ENCODE measurements at regions not wholly inside any gene's neighbourhood (a gene's known extent, or its start where the extent isn't known, plus 50 kb on each side); places are given as distances from the start of the nearest gene placed in this dataset.

- Mint-ChIP-seq H3K4me1 (ENCODE audit: low read depth) (no peaks in the 10 kb centered on the region), H3K9me3 (ENCODE audit: low read depth) (peaks cover 1% of the 10 kb centered on the region), H3K27me3 (peaks cover 3% of the 10 kb centered on the region), H3K27ac (no peak overlapping the region), H3K36me3 (no peaks in the 10 kb centered on the region), H3K4me3 (no peak overlapping the region)
Observed at GRCh38 chr5:5629607-5629978, 207.1 kb downstream of the ICE1 start.

GRCh38 chr5:5628866-5629606, 206.6 kb downstream of the ICE1 start:
- no peaks in the 10 kb centered on the region for H3K36me3 Mint-ChIP-seq
- peaks cover 3% of the 10 kb centered on the region for H3K27me3 Mint-ChIP-seq
- no peaks in the 10 kb centered on the region for H3K4me1 Mint-ChIP-seq (ENCODE audit: low read depth)
- no peak overlapping the region for H3K27ac Mint-ChIP-seq
- H3K4me3 Mint-ChIP-seq: no peak overlapping the region
- H3K9me3 Mint-ChIP-seq (ENCODE audit: low read depth): peaks cover 7% of the 10 kb centered on the region

GRCh38 chr5:5626412-5626811, 203.9 kb downstream of the ICE1 start:
- no peak overlapping the region for H3K27ac Mint-ChIP-seq

GRCh38 chr5:5625491-5625890, 203.0 kb downstream of the ICE1 start:
- no peaks in the 10 kb centered on the region for H3K4me1 Mint-ChIP-seq (ENCODE audit: low read depth)

More at GRCh38 chr5:5626412-5626811, 203.9 kb downstream of the ICE1 start:
- Mint-ChIP-seq H3K27me3 (peaks cover 3% of the 10 kb centered on the region), H3K4me1 (ENCODE audit: low read depth) (no peaks in the 10 kb centered on the region), H3K36me3 (no peaks in the 10 kb centered on the region), H3K9me3 (ENCODE audit: low read depth) (peaks cover 12% of the 10 kb centered on the region), H3K4me3 (no peak overlapping the region)

GRCh38 chr5:5623397-5623796, 200.9 kb downstream of the ICE1 start:
- Mint-ChIP-seq H3K4me1 (ENCODE audit: low read depth) (no peaks in the 10 kb centered on the region), H3K4me3 (no peak overlapping the region), H3K36me3 (no peaks in the 10 kb centered on the region), H3K27me3 (peaks cover 4% of the 10 kb centered on the region), H3K27ac (no peak overlapping the region), H3K9me3 (ENCODE audit: low read depth) (peaks cover 12% of the 10 kb centered on the region)

More at GRCh38 chr5:5625491-5625890, 203.0 kb downstream of the ICE1 start:
- H3K27ac Mint-ChIP-seq: no peak overlapping the region
- H3K36me3 Mint-ChIP-seq: no peaks in the 10 kb centered on the region
- H3K9me3 Mint-ChIP-seq (ENCODE audit: low read depth): peaks cover 12% of the 10 kb centered on the region
- H3K27me3 Mint-ChIP-seq: peaks cover 3% of the 10 kb centered on the region
- no peak overlapping the region for H3K4me3 Mint-ChIP-seq

DNA sequence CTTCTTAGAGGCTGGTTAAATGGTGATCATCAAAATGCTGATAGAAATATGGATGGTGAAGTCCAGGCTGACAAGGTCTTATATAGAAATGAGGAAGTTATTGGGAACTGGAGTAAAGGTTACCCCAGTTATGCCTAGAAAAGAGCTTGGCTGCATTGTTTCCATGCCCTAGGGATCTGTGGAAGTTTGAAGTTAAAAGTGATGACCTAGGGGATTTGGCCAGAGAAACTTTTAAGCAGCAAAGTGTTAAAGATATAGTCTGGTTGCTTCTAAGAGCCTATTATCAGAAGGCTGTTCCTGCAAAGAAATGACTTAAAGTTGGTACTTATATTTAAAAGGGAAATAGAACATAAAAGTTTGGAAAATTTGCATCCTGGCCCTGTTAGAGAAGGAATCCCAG, 200.3 kb downstream of the ICE1 start:
- H3K36me3 Mint-ChIP-seq: no peaks in the 10 kb centered on the region
- no peak overlapping the region for H3K4me3 Mint-ChIP-seq
- no peaks in the 10 kb centered on the region for H3K4me1 Mint-ChIP-seq (ENCODE audit: low read depth)
- peaks cover 4% of the 10 kb centered on the region for H3K27me3 Mint-ChIP-seq
- H3K9me3 Mint-ChIP-seq (ENCODE audit: low read depth): peaks cover 12% of the 10 kb centered on the region
- H3K27ac Mint-ChIP-seq: no peak overlapping the region

DNA sequence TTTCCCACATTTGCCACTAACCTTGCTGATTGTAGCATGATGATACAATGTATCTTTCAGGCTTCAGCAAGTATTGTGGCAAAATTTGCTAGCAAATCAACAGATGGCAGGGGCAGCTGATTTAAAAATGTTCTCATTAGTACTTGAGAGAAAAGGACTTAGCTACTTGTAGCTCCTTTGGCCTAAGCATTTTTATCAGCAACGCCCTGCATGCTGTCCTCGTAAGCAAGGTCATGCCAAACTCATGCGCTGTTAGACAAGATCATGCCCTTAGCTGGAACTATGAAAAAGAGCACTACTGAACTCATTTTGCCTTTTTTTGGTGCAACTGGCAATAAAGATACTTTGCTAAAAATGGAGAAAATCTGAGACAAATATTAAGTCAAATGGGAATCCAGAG, 197.1 kb downstream of the ICE1 start:
- H3K9me3 Mint-ChIP-seq (ENCODE audit: low read depth): peaks cover 11% of the 10 kb centered on the region
- H3K27me3 Mint-ChIP-seq: peaks cover 7% of the 10 kb centered on the region
- H3K4me3 Mint-ChIP-seq: no peak overlapping the region
- no peaks in the 10 kb centered on the region for H3K4me1 Mint-ChIP-seq (ENCODE audit: low read depth)
- H3K36me3 Mint-ChIP-seq: no peaks in the 10 kb centered on the region
- H3K27ac Mint-ChIP-seq: no peak overlapping the region

- H3K4me3 Mint-ChIP-seq: no peak overlapping the region
- H3K4me1 Mint-ChIP-seq (ENCODE audit: low read depth): no peaks in the 10 kb centered on the region
- peaks cover 7% of the 10 kb centered on the region for H3K27me3 Mint-ChIP-seq
- no peak overlapping the region for H3K27ac Mint-ChIP-seq
- no peaks in the 10 kb centered on the region for H3K36me3 Mint-ChIP-seq
- H3K9me3 Mint-ChIP-seq (ENCODE audit: low read depth): no peaks in the 10 kb centered on the region
Observed at GRCh38 chr5:5617024-5617423, 194.5 kb downstream of the ICE1 start.

DNA sequence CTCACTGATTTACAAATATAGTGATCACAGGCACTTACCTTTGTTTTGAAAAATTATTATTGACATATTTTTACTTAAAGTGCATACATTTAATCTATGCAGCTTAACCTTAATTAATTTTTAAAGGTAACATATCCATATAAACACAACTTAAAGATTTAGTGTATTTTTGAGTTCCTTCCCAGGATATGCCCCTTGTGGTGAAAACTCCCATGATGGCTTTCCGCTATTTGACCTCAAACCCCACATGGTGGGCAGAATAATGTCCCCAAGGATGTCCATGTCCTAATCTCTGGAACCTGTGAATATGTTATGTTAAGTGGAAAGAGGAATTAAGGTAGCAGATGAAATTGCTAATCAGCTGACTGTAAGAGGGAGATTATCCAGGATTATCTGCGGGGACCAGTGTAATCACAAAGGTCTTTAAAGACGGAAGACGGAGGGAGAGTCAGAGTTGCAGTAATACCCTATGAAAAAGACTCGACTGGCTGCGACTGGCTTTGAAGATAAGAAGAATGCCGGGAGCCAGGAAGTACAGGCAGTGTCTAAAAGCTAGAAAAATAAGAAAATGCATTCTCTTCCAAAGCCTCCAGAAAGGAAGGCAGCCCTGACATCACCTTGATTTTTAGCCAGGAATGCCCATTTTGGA, 193.9 kb downstream of the ICE1 start:
- Mint-ChIP-seq H3K36me3 (no peaks in the 10 kb centered on the region), H3K4me3 (no peak overlapping the region), H3K9me3 (ENCODE audit: low read depth) (no peaks in the 10 kb centered on the region), H3K27ac (no peak overlapping the region), H3K4me1 (ENCODE audit: low read depth) (no peaks in the 10 kb centered on the region), H3K27me3 (peaks cover 7% of the 10 kb centered on the region)

- no peaks in the 10 kb centered on the region for H3K36me3 Mint-ChIP-seq
- H3K4me1 Mint-ChIP-seq (ENCODE audit: low read depth): no peaks in the 10 kb centered on the region
- peaks cover 7% of the 10 kb centered on the region for H3K27me3 Mint-ChIP-seq
- no peak overlapping the region for H3K27ac Mint-ChIP-seq
- H3K9me3 Mint-ChIP-seq (ENCODE audit: low read depth): no peaks in the 10 kb centered on the region
- no peak overlapping the region for H3K4me3 Mint-ChIP-seq
Observed at GRCh38 chr5:5615569-5615968, 193.1 kb downstream of the ICE1 start.

DNA sequence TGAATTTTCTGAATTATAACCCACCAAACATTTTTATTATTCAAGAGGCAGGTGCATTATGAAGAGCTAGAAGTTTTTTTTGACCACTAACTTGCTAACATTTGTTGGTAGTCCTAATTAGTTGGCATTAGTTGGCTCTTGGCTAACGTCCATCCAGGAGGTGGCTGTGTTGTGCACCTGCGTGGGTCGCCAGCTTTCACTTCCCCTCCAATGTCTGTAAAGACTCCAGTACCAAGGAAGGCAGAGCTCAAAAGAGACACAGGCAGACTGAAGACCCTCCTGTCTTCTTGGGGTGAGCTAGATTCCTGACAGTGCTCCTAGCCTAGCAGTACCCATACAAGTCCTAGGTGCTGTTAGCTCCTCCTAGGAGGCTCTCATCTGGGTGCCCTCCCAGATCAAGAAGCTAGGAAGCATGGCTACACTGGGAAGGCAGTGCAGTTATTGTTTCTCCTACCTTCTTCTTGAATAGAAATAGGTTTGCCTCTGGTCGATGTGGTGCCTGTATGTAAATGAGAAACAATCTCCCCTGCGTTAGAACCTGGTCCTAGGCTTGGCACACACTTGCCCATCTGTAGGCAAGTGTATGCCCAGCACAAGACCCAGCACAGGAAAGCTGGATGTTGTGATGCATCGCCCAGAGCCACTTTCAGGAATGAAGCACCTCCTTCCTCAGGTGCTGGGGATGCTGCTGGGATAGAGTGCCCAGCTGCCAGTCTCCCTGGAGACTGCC, 190.9 kb downstream of the ICE1 start:
- no peak overlapping the region for H3K4me3 Mint-ChIP-seq
- H3K27me3 Mint-ChIP-seq: peaks cover 4% of the 10 kb centered on the region
- no peaks in the 10 kb centered on the region for H3K4me1 Mint-ChIP-seq (ENCODE audit: low read depth)
- H3K9me3 Mint-ChIP-seq (ENCODE audit: low read depth): no peaks in the 10 kb centered on the region
- H3K27ac Mint-ChIP-seq: no peak overlapping the region
- no peaks in the 10 kb centered on the region for H3K36me3 Mint-ChIP-seq

- no peak overlapping the region for H3K27ac Mint-ChIP-seq
- no peaks in the 10 kb centered on the region for H3K9me3 Mint-ChIP-seq (ENCODE audit: low read depth)
Observed at GRCh38 chr5:5612096-5612495, 189.6 kb downstream of the ICE1 start.

DNA sequence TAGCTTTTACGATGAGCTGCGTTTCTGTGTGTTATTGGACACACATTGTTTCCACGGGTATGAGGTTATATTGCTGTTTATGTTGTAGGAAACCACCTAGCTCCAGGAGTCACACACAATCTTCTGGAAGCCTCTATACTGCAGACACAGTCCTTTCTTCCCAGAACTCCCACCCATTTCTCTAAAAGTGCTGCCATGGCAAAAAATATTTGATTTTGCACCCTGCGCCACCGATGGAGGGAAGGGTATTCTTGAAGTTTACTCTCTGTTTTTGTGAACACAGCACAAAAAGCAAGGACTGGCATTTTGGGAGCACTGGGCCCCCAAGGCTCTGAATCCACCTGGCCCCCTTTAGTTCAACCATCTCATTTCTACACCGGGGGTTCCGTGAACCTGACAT, 187.5 kb downstream of the ICE1 start:
- Mint-ChIP-seq H3K9me3 (ENCODE audit: low read depth) (no peaks in the 10 kb centered on the region), H3K4me3 (no peak overlapping the region), H3K27me3 (peaks cover 3% of the 10 kb centered on the region), H3K4me1 (ENCODE audit: low read depth) (no peaks in the 10 kb centered on the region), H3K36me3 (no peaks in the 10 kb centered on the region), H3K27ac (no peak overlapping the region)

More at GRCh38 chr5:5612096-5612495, 189.6 kb downstream of the ICE1 start:
- Mint-ChIP-seq H3K4me3 (no peak overlapping the region), H3K4me1 (ENCODE audit: low read depth) (no peaks in the 10 kb centered on the region), H3K36me3 (no peaks in the 10 kb centered on the region), H3K27me3 (peaks cover 4% of the 10 kb centered on the region)

GRCh38 chr5:5605170-5605764, 182.8 kb downstream of the ICE1 start:
- Mint-ChIP-seq H3K36me3 (no peaks in the 10 kb centered on the region), H3K4me1 (ENCODE audit: low read depth) (no peaks in the 10 kb centered on the region), H3K27ac (no peak overlapping the region), H3K4me3 (no peak overlapping the region), H3K27me3 (peaks cover 7% of the 10 kb centered on the region), H3K9me3 (ENCODE audit: low read depth) (no peaks in the 10 kb centered on the region)

GRCh38 chr5:5602554-5602953, 180.1 kb downstream of the ICE1 start:
- Mint-ChIP-seq H3K36me3 (no peaks in the 10 kb centered on the region), H3K27ac (no peak overlapping the region), H3K9me3 (ENCODE audit: low read depth) (no peaks in the 10 kb centered on the region), H3K4me3 (no peak overlapping the region), H3K27me3 (peaks cover 8% of the 10 kb centered on the region), H3K4me1 (ENCODE audit: low read depth) (no peaks in the 10 kb centered on the region)
